ENCODE measurements at regions not wholly inside any gene's neighbourhood (a gene's known extent, or its start where the extent isn't known, plus 50 kb on each side); places are given as distances from the start of the nearest gene placed in this dataset.

DNA sequence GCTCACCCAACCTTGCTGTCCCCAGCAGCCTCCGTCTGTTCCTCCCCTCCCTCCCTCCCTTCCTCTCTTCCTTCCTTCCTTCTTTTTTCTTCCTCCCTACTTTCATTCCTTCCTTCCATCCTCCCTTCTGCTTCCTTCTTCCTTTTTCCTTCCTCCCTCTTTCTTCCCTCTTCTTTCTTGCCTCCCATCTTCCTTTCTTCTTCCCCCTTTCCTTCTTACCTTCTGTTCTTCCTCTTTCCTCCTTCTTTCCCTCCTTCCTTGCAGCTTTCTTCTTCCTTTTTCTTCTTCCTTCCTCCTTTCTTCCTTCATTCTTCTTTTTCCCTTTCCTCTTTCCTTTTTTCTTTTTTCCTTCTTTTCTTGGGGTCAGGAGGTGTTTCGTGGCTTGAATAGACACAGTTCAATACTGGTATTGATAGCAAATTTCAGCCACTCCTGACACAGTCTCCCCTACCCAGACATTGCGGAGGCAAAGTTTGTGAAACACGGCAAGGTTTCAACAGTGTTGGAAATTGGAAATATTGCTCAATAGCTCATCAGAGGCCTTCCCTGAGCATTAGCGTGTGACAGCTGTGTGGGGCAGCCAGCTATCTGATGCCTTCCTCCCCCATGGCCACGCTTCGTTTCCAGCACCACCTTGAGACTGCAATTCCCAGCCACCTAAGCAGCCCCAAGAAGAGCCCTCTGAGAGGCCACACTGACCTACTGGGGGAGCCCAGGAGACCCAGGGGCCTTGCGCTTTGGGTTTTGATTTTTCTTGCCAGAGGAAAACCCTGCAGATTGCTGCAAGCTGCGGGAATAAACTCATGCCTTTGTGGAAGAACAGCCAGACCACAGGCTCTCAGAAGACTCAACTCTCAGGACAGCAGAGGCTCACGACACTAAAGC is 82.2 kb downstream of the KLF15 start (continued):
- TF ChIP-seq, protein P1, sequence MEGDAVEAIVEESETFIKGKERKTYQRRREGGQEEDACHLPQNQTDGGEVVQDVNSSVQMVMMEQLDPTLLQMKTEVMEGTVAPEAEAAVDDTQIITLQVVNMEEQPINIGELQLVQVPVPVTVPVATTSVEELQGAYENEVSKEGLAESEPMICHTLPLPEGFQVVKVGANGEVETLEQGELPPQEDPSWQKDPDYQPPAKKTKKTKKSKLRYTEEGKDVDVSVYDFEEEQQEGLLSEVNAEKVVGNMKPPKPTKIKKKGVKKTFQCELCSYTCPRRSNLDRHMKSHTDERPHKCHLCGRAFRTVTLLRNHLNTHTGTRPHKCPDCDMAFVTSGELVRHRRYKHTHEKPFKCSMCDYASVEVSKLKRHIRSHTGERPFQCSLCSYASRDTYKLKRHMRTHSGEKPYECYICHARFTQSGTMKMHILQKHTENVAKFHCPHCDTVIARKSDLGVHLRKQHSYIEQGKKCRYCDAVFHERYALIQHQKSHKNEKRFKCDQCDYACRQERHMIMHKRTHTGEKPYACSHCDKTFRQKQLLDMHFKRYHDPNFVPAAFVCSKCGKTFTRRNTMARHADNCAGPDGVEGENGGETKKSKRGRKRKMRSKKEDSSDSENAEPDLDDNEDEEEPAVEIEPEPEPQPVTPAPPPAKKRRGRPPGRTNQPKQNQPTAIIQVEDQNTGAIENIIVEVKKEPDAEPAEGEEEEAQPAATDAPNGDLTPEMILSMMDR (IDR thresholded peaks at IDR 0.05; ENCODE audit: low read depth, low read length, missing input control): no peak
- TF ChIP-seq EGR1 (IDR thresholded peaks at IDR 0.05; ENCODE audit: low read depth in 2 of 2) (no peak), NR2F2 (IDR thresholded peaks at IDR 0.05) (no peak), SP1 (IDR thresholded peaks at IDR 0.05) (peak; percentile 55)

DNA sequence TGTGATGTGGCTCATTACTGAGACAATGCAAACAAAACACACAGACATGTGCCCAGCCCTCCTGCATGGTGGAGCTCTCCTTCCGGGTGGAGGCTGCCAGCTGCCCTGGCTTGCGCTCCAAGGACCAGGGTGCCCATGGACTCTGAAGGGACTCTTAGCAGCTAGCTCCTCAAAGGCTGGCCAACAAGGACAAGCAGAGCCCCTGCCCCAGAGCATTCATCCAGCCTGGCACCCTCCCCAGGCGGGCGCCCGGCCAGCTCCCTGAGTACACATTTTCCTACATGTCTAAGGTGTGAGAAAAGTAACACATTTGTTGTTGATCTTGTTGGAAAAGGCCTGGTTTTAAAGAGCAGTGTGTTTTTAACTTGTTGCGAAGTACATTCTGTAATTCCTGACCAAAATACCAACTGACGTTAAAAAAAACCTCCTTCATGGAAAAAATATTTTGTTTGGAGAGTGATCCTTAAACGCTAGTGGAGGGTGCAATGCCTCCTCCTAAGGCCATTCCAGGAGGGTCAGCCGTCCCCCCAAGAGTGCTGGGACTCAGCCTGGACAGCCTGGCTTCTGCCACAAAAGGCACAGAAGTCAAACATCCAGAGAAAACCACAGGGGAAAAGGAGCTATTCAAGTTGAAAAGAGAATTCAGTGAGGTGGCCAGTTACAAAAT is 86.9 kb downstream of the KLF15 start:
- Histone ChIP-seq H3K27ac (ENCODE audit: low read depth in 1 of 2, low read length in 2 of 2) (peak overlapping the region; percentile 69 to 79), H3K36me3 (ENCODE audit: control insufficient read depth in 4 of 4, insufficient read depth in 3 of 4, low read depth in 1 of 4, low read length in 3 of 4) (no peaks in the 10 kb centered on the region), H3K4me1 (ENCODE audit: control insufficient read depth in 4 of 4, insufficient read depth in 4 of 4, low read length in 3 of 4) (peaks cover 5 to 46% (median 35%) of the 10 kb centered on the region in 4 donors), H3K27me3 (ENCODE audit: control insufficient read depth in 4 of 4, insufficient read depth in 4 of 4, low read length in 3 of 4) (no peaks in the 10 kb centered on the region), H3K9ac (ENCODE audit: low read depth in 1 of 2, low read length in 2 of 2) (peak overlapping the region in 1 of 2 donors; percentile 27), H3K4me3 (ENCODE audit: low read depth in 1 of 3, low read length in 3 of 3) (no peak overlapping the region), H3K9me3 (ENCODE audit: control insufficient read depth in 4 of 4, low read length in 3 of 4) (no peaks in the 10 kb centered on the region)
- 29% methylated on average over 9 of the region's 9 CpGs for WGBS
- TF ChIP-seq, protein P1 (IDR thresholded peaks at IDR 0.05; ENCODE audit: low read depth, low read length, missing input control): no peak
- TF ChIP-seq RAD21 (IDR thresholded peaks at IDR 0.05): peak in 1 of 2 donors; percentile 42
- TF ChIP-seq SP1 (IDR thresholded peaks at IDR 0.05): peak; percentile 57
- no peak for TF ChIP-seq EGR1 (IDR thresholded peaks at IDR 0.05; ENCODE audit: low read depth in 2 of 2)
- TF ChIP-seq HNF4A (conservative IDR thresholded peaks at IDR 0.05): peak; percentile 32 to 35
- peak in 1 of 2 donors; percentile 9 for TF ChIP-seq GABPA (IDR thresholded peaks at IDR 0.05 in 1 of 2, conservative IDR thresholded peaks at IDR 0.05 in 1 of 2)
- TF ChIP-seq, protein P2, sequence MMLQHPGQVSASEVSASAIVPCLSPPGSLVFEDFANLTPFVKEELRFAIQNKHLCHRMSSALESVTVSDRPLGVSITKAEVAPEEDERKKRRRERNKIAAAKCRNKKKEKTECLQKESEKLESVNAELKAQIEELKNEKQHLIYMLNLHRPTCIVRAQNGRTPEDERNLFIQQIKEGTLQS (IDR thresholded peaks at IDR 0.05): no peak
- peak; percentile 32 for TF ChIP-seq FOXA1 (IDR thresholded peaks at IDR 0.05)
- TF ChIP-seq RXRA (IDR thresholded peaks at IDR 0.05): peak in 1 of 2 donors; percentile 49
- TF ChIP-seq FOXA2 (IDR thresholded peaks at IDR 0.05): peak; percentile 44
- TF ChIP-seq HNF4G (IDR thresholded peaks at IDR 0.05): no peak
- TF ChIP-seq, protein P3, sequence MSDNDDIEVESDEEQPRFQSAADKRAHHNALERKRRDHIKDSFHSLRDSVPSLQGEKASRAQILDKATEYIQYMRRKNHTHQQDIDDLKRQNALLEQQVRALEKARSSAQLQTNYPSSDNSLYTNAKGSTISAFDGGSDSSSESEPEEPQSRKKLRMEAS (IDR thresholded peaks at IDR 0.05): peak; percentile 49
- TF ChIP-seq, protein P4, sequence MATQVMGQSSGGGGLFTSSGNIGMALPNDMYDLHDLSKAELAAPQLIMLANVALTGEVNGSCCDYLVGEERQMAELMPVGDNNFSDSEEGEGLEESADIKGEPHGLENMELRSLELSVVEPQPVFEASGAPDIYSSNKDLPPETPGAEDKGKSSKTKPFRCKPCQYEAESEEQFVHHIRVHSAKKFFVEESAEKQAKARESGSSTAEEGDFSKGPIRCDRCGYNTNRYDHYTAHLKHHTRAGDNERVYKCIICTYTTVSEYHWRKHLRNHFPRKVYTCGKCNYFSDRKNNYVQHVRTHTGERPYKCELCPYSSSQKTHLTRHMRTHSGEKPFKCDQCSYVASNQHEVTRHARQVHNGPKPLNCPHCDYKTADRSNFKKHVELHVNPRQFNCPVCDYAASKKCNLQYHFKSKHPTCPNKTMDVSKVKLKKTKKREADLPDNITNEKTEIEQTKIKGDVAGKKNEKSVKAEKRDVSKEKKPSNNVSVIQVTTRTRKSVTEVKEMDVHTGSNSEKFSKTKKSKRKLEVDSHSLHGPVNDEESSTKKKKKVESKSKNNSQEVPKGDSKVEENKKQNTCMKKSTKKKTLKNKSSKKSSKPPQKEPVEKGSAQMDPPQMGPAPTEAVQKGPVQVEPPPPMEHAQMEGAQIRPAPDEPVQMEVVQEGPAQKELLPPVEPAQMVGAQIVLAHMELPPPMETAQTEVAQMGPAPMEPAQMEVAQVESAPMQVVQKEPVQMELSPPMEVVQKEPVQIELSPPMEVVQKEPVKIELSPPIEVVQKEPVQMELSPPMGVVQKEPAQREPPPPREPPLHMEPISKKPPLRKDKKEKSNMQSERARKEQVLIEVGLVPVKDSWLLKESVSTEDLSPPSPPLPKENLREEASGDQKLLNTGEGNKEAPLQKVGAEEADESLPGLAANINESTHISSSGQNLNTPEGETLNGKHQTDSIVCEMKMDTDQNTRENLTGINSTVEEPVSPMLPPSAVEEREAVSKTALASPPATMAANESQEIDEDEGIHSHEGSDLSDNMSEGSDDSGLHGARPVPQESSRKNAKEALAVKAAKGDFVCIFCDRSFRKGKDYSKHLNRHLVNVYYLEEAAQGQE (IDR thresholded peaks at IDR 0.05): peak; percentile 12
- no peak for DNase-seq (ENCODE audit: low spot score)
